GM10266 (cell line): ENCODE measurements at regions not wholly inside any gene's neighbourhood (a gene's known extent, or its start where the extent isn't known, plus 50 kb on each side); places are given as distances from the start of the nearest gene placed in this dataset.

Source experiments
- DNase-seq: peaks from one replicate; pipeline ENCODE4 v3.0.0; 2012; ENCODE audit errors: extremely low spot score
- CTCF ChIP-seq: IDR thresholded peaks from 2 replicates; pipeline ENCODE4 v1.5.1; 2012; ENCODE audit warnings: mild to moderate bottlenecking, low read depth; ENCODE audit not compliant: control insufficient read depth, insufficient read depth; ENCODE audit errors: missing control alignments

GRCh38 chr10:94183666-94184264 lies 179.0 kb downstream of the NOC3L start:
- DNase-seq = no peak
- no peak for TF ChIP-seq CTCF

GRCh38 chr10:94186722-94187121 lies 176.0 kb downstream of the NOC3L start:
- TF ChIP-seq CTCF = no peak

GRCh38 chr10:94192333-94192732 lies 170.4 kb downstream of the NOC3L start:
- no peak for TF ChIP-seq CTCF
- DNase-seq = no peak

More at GRCh38 chr10:94186722-94187121, 176.0 kb downstream of the NOC3L start:
- no peak for DNase-seq

- TF ChIP-seq CTCF = no peak
- DNase-seq = no peak
These were observed 169.8 kb downstream of the NOC3L start for GRCh38 chr10:94192974-94193373.

- DNase-seq = no peak
- no peak for TF ChIP-seq CTCF
These were observed 169.2 kb downstream of the NOC3L start for GRCh38 chr10:94193466-94193924.

GRCh38 chr10:94194256-94194655 lies 168.5 kb downstream of the NOC3L start:
- DNase-seq = no peak

GRCh38 chr10:94197241-94197640 lies 165.5 kb downstream of the NOC3L start:
- no peak for TF ChIP-seq CTCF
- DNase-seq = no peak

More at GRCh38 chr10:94194256-94194655, 168.5 kb downstream of the NOC3L start:
- TF ChIP-seq CTCF = no peak
